DMS153 treated with DMSO at 0.1 percent for 48 hours (cell line): ENCODE measurements at regions not wholly inside any gene's neighbourhood (a gene's known extent, or its start where the extent isn't known, plus 50 kb on each side); places are given as distances from the start of the nearest gene placed in this dataset.
"Not testable (repeated sequence)": the region's sequence is repeated elsewhere in the genome, so short reads cannot be mapped to it uniquely, and the experiment has no call there.

Source experiments
- DNase-seq: peaks from one replicate; lab custom pipeline; 2025; ENCODE audit not compliant: unreplicated experiment; lab: John Stamatoyannopoulos, UW

GRCh38 chr14:53368066-53368465, 214.9 kb upstream of the DDHD1 start:
- no peak for DNase-seq

DNA sequence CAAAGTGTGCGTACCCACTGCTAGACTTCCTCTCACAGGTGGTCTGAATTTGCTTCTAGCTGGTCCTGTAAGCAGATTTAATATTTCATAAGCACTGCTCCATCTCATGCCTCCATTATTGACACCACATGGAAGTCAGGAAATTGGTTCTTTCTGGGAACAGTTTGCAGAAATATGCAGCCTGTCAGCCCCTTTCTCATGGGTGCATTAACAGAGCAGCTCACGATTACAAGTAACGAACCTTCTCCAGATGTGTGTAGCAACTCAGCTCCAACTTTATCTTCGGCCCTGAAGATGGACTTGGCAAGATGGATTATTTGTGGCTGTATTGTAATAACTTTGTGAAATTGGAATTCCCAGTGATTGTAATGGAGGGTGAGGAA, 214.5 kb upstream of the DDHD1 start:
- DNase-seq, result no peak

DNA sequence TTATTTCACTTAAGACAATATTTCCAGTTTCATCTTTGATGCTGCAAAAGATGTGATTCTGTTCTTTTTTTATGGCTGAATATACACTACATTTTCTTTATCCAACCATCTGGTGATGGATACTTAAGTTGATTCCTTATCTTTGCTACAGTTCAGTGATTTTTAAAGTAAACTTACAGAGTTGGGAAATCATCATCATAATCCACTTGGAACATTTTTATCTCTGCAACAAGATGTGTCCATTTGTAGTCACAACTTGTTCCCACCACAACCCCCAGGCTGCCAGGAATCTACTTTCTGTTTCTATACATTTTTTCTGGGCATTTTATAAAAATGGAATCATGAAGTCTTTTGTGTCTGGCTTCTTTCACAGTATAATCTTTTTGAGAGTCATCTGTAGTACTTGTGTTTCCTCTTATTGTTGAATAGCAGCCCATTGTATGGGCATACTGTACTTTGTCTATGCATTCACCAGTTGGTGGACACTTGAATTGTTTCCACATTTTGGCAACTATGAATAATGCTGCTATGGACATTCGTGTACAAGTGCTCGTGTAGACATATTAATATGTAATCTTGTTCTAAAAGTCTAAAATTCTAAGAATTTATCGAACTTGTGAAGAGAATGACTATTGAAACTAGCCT, 212.5 kb upstream of the DDHD1 start:
- no peak for DNase-seq

DNA sequence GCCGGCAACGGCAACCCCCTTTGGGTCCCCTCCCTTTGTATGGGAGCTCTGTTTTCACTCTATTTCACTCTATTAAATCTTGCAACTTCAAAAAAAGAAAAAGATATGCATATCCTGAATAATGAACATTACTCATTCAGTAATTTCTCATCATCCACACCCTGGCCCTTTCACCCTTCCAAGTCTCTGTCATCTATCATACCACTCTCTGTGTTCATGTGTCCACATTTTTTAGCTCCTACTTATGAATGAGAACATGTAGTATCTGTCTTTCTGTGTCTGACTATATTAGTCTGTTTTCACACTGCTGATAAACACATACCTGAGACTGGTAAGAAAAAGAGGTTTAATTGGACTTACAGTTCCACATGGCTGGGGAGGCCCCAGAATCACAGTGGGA, 209.8 kb upstream of the DDHD1 start:
- DNase-seq, result not testable (repeated sequence)

GRCh38 chr14:53360829-53361228, 207.7 kb upstream of the DDHD1 start:
- DNase-seq, result no peak

DNA sequence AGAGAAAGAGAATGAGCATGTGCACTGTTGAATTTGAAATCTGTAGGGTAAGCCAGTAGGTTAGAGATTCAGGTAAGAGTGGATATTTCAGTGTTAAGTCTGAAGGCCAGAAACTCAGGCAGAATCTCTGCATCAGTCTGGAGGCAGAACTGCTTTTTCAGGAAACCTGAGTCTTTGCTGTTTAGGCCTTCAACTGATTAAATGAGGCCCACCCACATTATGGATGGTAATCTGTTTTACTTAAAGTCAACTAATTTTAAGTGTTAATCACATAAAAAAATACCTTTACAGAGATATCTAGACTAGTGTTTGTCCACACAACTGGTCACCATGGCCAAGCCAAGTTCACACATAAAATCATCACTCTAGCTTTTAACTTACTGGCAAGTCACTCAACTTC, 205.0 kb upstream of the DDHD1 start:
- DNase-seq, result no peak

- no peak for DNase-seq
Measured at GRCh38 chr14:53356361-53357150, 203.4 kb upstream of the DDHD1 start.

- DNase-seq, result no peak
Measured at GRCh38 chr14:53355581-53356112, 202.5 kb upstream of the DDHD1 start.

DNA sequence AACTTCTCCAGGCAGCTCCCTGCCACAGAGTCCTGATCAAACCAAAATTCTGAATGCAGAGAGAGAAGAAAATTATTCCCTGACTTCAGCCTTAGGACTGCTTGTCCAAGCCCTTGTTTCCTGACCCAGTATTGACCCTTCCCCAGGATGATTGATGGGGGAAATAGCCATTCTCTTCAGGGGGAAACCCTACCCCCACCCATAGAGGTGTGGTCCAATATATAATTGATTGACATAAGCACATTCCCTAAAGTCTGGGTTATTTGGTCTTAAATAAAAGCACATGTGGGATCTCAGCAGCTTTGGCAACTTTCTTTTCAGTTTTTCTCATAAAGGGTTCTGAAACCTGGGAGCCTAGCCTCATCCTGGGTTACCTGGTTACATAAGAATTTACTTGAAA, 201.2 kb upstream of the DDHD1 start:
- DNase-seq, result no peak

DNA sequence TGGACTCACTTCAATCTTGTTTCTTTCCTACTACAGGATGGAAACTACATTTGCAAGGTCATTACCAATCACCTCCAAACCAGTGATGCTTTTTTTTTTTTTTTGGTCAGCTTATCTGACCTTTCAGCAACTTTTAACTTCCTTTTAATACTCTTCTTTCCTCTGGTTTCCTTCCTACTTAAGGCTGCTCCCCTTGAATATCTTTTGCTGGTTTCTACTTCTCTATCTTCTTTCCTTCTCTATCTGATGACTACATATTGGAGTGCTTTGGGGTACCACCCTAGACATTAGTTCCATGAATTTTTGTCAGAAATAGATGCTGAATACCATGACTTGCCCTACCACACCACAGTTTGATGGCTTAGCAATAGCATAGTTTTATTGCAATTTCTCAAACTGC, 197.7 kb upstream of the DDHD1 start:
- DNase-seq, result no peak

GRCh38 chr14:53350429-53350828, 197.3 kb upstream of the DDHD1 start:
- no peak for DNase-seq

DNA sequence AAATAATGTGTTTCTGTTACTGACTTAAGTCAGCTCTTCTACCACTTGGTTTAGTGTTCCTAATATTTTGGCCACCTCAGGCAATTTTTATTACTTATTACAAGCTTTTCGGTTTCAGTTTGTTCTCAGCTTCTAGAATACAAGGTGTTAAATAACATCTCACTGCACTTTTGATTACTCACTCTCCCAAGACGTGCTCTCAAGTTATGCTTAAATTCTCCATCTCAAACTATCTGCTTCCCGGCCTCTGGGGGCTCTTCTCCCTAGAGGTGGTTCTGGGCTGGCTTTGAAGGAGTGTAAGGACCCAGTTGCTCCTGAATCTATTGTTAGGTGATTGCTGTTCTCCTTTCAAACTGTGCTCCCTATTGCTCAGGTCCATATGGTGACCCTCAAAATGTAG, 193.9 kb upstream of the DDHD1 start:
- DNase-seq, result no peak

DNA sequence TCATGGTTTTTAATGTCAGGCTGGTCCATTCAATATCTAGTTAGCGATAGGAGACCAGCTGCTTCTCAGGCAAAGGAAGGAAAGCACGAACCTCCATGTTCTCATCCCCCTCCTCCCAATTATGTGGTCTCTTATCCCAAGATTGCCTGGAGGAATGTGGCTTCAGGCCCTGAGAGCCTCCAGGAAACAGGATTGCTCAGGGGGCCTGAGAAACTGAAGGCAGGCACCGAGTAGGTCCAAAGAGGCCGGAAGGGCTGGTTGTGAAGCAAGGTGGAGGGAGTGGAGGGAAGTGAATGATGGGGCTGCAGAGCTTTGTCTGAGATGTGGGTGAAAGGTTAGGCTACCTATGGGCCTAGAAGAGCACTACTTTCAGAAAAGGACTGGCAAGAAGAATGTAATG, 188.2 kb upstream of the DDHD1 start:
- no peak for DNase-seq

DNA sequence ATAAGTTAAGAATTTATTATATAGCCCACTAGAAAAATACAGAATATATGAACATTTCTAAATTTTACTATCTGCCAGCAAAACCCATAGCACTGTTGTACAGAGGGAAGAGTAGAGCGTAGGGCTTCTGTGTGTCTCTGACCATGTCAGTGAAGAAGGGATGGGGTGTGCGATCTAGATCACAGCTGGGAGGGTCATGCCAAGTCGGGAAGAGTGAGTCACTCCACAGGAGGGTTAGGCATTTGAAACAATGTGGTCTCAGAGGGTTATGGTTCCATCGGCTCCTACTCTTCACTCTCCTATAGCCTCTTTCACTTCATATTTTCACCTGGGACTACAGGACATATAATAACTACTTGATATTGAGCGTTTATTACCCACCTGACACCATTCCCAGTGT, 185.1 kb upstream of the DDHD1 start:
- DNase-seq, result no peak

DNA sequence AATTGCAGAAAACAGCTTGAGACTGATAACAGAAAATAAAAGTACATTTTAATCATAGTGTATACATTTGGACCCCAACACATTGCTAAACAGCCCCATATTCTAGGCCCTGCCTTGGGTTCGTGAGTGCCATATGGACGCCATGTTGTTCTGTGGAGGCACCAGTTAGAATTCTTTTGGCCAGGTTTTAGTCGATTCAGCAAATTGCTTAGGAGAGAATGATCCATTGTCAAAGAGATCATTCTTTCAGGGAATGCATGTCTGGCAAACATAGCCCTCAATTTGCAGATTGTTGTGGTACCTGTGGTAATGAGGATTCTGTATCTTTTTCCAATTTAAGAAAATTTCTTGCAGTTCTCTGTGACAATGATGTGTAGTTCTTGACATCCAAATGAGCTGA, 183.6 kb upstream of the DDHD1 start:
- no peak for DNase-seq

- no peak for DNase-seq
Measured at GRCh38 chr14:53333809-53334208, 180.7 kb upstream of the DDHD1 start.

DNA sequence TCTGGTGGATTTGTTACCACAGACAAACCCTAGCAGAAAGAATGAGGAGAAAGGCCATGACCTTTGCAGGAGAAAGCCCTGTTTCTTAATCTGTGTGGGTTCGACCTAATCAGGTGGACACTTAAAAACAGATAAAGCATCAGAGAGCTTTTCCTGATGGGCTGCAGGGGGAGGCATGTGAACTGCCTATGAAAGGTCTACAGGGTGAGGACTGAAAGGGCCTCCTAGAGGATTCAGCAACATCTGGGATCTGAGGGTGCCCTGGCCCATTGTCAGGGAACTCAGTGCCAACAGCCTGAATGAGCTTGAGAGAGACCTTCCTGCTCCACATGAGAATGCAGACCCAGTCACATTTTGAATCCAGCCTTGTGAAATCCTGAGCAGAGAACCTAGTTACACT, 178.8 kb upstream of the DDHD1 start:
- DNase-seq, result no peak

DNA sequence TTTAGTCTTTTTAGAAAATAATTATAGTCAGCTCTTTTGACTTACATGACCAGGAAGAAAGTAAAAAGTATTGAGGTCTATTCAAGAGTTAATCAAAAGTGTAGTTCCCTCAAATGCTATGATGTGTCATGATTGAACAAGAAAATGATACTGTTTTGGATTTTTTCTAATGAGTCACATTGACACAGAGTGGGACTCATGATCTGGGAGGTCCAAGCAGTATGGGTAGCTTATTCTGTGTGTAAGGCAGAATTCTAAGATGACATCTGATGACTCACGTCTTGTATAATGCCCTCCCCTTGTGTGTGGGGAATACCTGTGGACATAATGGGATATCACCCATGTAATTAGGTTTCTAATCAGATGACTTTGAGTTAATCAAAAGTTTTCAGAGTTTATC, 178.1 kb upstream of the DDHD1 start:
- no peak for DNase-seq

GRCh38 chr14:53330441-53330840, 177.3 kb upstream of the DDHD1 start:
- no peak for DNase-seq

- no peak for DNase-seq
Measured at GRCh38 chr14:53328841-53329240, 175.7 kb upstream of the DDHD1 start.

DNA sequence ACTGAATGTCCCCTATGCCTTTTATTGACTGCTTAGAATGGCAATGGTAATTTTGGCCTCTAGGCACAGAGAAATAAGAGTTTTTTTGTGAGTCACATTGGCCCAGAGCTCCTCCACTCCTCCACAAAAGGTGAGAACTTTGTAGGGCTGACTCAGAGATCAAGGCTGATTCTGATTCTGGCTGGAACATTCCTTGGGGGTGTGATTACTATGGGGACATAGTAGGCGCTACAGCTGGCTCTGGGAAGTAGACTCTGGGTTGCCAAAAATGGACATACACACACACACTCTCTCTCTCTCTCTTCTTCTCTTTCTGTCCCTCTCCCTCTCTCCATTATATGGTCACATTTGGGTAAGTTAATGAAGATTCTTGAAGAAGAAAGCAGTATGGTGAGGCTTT, 174.6 kb upstream of the DDHD1 start:
- no peak for DNase-seq

DNA sequence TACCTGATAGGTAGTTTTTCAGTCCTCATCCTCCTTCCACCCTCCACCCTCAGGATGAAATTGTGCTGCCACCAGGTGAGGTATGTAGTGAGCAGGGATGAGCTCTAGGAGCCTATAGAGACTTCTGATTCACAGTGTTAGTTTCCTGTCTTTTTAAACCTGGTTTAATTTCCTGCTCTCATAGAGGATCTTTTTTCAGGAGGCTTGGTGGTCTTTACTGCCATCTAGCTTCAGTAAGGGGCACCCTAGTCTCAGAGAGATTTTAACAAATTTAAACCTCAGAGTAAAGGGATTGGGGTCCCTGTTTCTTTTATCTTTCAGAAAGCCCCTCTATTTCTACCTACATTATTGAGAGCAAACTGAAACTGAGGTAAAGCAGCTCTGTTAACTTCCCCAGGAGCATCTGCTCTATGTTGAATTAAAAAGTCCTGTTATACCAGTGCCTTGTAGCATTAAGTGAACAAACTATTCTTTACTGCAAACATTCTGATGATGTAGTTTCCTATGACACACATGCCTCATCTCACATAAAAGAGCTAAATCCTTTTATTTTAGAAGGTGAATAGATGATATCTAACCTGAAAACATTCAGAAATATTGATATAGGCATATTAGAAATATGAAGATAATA, 172.2 kb upstream of the DDHD1 start:
- DNase-seq, result no peak
